ENCODE measurements at regions not wholly inside any gene's neighbourhood (a gene's known extent, or its start where the extent isn't known, plus 50 kb on each side); places are given as distances from the start of the nearest gene placed in this dataset.

DNA sequence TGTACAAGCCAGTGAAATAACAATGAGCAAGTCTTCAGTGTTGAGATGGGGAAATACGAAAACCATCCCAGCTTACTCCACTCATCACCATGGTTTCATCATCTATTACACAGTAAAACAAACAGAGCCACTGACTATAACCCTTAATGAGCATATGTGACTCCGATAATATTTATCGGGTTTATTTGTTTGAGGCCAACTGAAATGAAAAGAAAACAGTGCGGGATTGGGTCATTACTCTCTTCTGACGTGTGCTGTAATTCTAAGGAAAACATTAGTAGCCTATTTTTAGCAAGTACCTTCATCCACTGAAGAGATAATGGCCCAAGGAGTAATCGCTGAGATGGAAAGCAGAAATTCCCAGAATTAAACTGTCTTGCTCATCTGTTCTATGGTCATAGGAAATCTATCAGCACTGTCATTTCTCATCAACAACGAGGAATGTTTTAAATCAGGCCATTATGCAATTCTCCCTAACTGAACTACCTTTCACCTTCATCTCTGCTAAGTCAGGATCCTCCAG, 716.5 kb downstream of the INHBA start:
- Histone ChIP-seq H3K23me2 (ENCODE audit: insufficient read length, low read depth, low read length, poor library complexity, severe bottlenecking) (no peaks in the 10 kb centered on the region), H2BK12ac (ENCODE audit: insufficient read length, low read depth, low read length) (no peak overlapping the region), H4K20me1 (ENCODE audit: control insufficient read depth, insufficient read depth, insufficient read length) (no peaks in the 10 kb centered on the region), H3K56ac (ENCODE audit: insufficient read length, low read depth, low read length) (no peak overlapping the region), H4K91ac (ENCODE audit: insufficient read length, low read depth, low read length) (no peak overlapping the region), H2BK20ac (ENCODE audit: low read depth, low read length, poor library complexity, severe bottlenecking) (no peak overlapping the region), H3K4me1 (ENCODE audit: insufficient read depth, low read length) (no peaks in the 10 kb centered on the region), H3K27me3 (ENCODE audit: insufficient read depth, low read length) (no peaks in the 10 kb centered on the region), H3K79me1 (ENCODE audit: insufficient read depth, low read depth, low read length, poor library complexity, severe bottlenecking) (no peaks in the 10 kb centered on the region), H3K79me2 (ENCODE audit: insufficient read depth, low read length) (no peaks in the 10 kb centered on the region), H2BK120ac (ENCODE audit: low read depth, low read length, poor library complexity, severe bottlenecking) (no peak overlapping the region), H2AFZ (ENCODE audit: low read length) (no peak overlapping the region), H3K4ac (ENCODE audit: low read depth, low read length) (no peak overlapping the region), H2BK5ac (ENCODE audit: insufficient read length, low read length) (no peak overlapping the region), H2BK15ac (ENCODE audit: low read depth, low read length) (no peak overlapping the region), H4K5ac (ENCODE audit: insufficient read length, low read depth, low read length) (no peak overlapping the region), H3K9ac (ENCODE audit: extremely low read depth, insufficient read length, low read length) (no peak overlapping the region), H3K4me2 (ENCODE audit: insufficient read depth, insufficient read length, low read length) (no peak overlapping the region), H3K9me3 (ENCODE audit: control insufficient read depth, low read depth, low read length) (no peaks in the 10 kb centered on the region), H4K8ac (replicated peaks; ENCODE audit: insufficient read length, low read depth, low read length) (no peak overlapping the region), H3K18ac (ENCODE audit: insufficient read length, low read depth, low read length) (no peak overlapping the region), H3K27ac (ENCODE audit: insufficient read length, low read depth, low read length) (no peak overlapping the region), H3K23ac (ENCODE audit: insufficient read length, low read depth, low read length) (no peak overlapping the region), H2AK5ac (ENCODE audit: insufficient read length, low read length) (no peak overlapping the region), H3T11ph (ENCODE audit: low read length) (no peak overlapping the region), H3K14ac (ENCODE audit: insufficient read depth, low read length) (no peak overlapping the region)
- Mint-ChIP-seq H3K4me1 (no peaks in the 10 kb centered on the region), H3K36me3 (ENCODE audit: insufficient read depth in 1 of 3, low read depth in 3 of 3) (peaks cover 0 to 2% (median 0%) of the 10 kb centered on the region in 3 experiments; a peak in 1 of 7 replicates), H3K9me3 (peaks cover 0 to 2% of the 10 kb centered on the region in 2 experiments; a peak in 1 of 5 replicates), H3K4me3 (no peak overlapping the region), H3K27ac (no peak overlapping the region), H3K27me3 (ENCODE audit: low read depth) (no peaks in the 10 kb centered on the region)
- WGBS (ENCODE audit: extremely low coverage, insufficient read length, low lambda C conversion rate): no CpG with 5 or more reads among the region's 7 CpGs
- DNase-seq: no peak
- TF ChIP-seq, protein P1, sequence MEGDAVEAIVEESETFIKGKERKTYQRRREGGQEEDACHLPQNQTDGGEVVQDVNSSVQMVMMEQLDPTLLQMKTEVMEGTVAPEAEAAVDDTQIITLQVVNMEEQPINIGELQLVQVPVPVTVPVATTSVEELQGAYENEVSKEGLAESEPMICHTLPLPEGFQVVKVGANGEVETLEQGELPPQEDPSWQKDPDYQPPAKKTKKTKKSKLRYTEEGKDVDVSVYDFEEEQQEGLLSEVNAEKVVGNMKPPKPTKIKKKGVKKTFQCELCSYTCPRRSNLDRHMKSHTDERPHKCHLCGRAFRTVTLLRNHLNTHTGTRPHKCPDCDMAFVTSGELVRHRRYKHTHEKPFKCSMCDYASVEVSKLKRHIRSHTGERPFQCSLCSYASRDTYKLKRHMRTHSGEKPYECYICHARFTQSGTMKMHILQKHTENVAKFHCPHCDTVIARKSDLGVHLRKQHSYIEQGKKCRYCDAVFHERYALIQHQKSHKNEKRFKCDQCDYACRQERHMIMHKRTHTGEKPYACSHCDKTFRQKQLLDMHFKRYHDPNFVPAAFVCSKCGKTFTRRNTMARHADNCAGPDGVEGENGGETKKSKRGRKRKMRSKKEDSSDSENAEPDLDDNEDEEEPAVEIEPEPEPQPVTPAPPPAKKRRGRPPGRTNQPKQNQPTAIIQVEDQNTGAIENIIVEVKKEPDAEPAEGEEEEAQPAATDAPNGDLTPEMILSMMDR (conservative IDR thresholded peaks at IDR 0.05): no peak

Measured in H9 (cell line).